ENCODE measurements at regions not wholly inside any gene's neighbourhood (a gene's known extent, or its start where the extent isn't known, plus 50 kb on each side); places are given as distances from the start of the nearest gene placed in this dataset.
A peak's percentile ranks its signal among the peaks of the same experiment; 100 is the strongest.
"Not testable (repeated sequence)": the region's sequence is repeated elsewhere in the genome, so short reads cannot be mapped to it uniquely, and the experiment has no call there.

- H3K4me3 ChIP-seq (replicated peaks; ENCODE audit: low read depth, low read length) = no peak overlapping the region
- no peak for TF ChIP-seq CTCF (IDR thresholded peaks at IDR 0.05; ENCODE audit: low read length, missing control alignments)
- no peak for DNase-seq (ENCODE audit: low read depth)
These were observed 536.0 kb downstream of the RFPL4B start for GRCh38 chr6:112883095-112883494.

GRCh38 chr6:112886415-112886814, 539.3 kb downstream of the RFPL4B start:
- DNase-seq (ENCODE audit: low read depth) = no peak
- no peak overlapping the region for H3K4me3 ChIP-seq (replicated peaks; ENCODE audit: low read depth, low read length)
- no peak for TF ChIP-seq CTCF (IDR thresholded peaks at IDR 0.05; ENCODE audit: low read length, missing control alignments)

GRCh38 chr6:112887424-112887823, 540.3 kb downstream of the RFPL4B start:
- not testable (repeated sequence) for H3K4me3 ChIP-seq (replicated peaks; ENCODE audit: low read depth, low read length); DNase-seq (ENCODE audit: low read depth)

GRCh38 chr6:112899541-112899940, 552.4 kb downstream of the RFPL4B start:
- no peak for TF ChIP-seq CTCF (IDR thresholded peaks at IDR 0.05; ENCODE audit: low read length, missing control alignments)
- no peak overlapping the region for H3K4me3 ChIP-seq (replicated peaks; ENCODE audit: low read depth, low read length)
- DNase-seq (ENCODE audit: low read depth) = no peak

GRCh38 chr6:112903361-112903760, 556.2 kb downstream of the RFPL4B start:
- DNase-seq (ENCODE audit: low read depth) = no peak
- no peak for TF ChIP-seq CTCF (IDR thresholded peaks at IDR 0.05; ENCODE audit: low read length, missing control alignments)
- no peak overlapping the region for H3K4me3 ChIP-seq (replicated peaks; ENCODE audit: low read depth, low read length)

- no peak for TF ChIP-seq CTCF (IDR thresholded peaks at IDR 0.05; ENCODE audit: low read length, missing control alignments)
- H3K4me3 ChIP-seq (replicated peaks; ENCODE audit: low read depth, low read length) = no peak overlapping the region
- peak; percentile 66 for DNase-seq (ENCODE audit: low read depth)
These were observed 559.6 kb downstream of the RFPL4B start for GRCh38 chr6:112906726-112907125.

- TF ChIP-seq CTCF (IDR thresholded peaks at IDR 0.05; ENCODE audit: low read length, missing control alignments) = no peak
- no peak for DNase-seq (ENCODE audit: low read depth)
These were observed 562.7 kb downstream of the RFPL4B start for GRCh38 chr6:112909781-112910180.

GRCh38 chr6:112910256-112910655, 563.1 kb downstream of the RFPL4B start:
- DNase-seq (ENCODE audit: low read depth) = no peak
- no peak for TF ChIP-seq CTCF (IDR thresholded peaks at IDR 0.05; ENCODE audit: low read length, missing control alignments)

More at GRCh38 chr6:112909781-112910180, 562.7 kb downstream of the RFPL4B start:
- no peak overlapping the region for H3K4me3 ChIP-seq (replicated peaks; ENCODE audit: low read depth, low read length)

More at GRCh38 chr6:112910256-112910655, 563.1 kb downstream of the RFPL4B start:
- no peak overlapping the region for H3K4me3 ChIP-seq (replicated peaks; ENCODE audit: low read depth, low read length)
